Hepatic stellate cell (primary cell): ENCODE measurements at regions not wholly inside any gene's neighbourhood (a gene's known extent, or its start where the extent isn't known, plus 50 kb on each side); places are given as distances from the start of the nearest gene placed in this dataset.

Source experiments
- DNase-seq: peaks from one replicate; pipeline ENCODE4 v3.0.0; 2011; ENCODE audit warnings: low spot score

DNA sequence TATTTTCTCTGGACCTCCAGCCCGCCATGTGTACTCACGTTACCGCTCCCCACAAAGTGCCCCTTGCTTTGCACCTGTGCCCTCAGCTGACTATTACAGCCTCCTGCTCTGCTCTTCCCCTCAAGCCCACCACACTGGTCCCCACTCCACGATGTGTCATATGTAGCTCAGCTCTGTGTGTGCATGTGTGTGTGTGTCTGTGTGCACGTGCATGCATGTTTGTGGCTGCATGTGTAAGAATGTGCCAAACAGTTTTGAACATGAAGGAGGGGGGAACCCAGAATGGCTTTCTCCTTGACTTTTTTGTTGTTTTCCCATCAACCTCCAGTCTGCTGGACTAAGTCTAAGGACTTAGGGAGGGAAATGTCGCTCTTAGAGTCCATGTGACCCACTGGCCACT is 54.8 kb upstream of the BTRC start:
- DNase-seq = no peak

DNA sequence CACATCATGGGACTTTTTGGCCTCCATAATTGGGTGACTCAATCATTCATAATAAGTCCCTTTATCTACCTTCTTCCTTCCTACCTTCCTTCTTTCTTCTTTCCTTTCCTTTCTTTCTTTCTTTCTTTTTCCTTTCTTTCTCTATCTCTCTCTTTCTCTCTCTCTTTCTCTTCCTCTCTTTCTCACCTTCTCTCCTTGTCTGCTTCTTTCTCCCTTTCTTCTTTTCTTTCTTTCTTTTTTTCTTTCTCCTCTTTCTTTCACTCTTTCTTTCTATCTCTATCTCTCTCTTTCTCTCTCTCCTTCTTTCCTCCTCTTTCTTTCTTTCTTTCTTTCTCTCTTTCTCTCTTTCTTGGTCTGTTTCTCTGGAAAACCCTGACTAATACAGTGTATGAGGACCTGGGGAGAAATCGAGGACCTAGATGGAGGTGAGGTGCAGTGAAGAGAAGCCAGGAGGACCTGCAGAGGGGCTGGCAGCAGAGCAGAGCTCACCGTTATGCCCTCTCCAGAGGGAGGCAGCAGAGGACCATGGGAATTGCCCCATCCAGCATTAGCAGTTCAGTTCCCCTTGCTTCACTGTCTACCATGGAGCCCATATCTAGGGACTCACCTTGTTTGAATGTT is 52.7 kb upstream of the BTRC start:
- no peak for DNase-seq

DNA sequence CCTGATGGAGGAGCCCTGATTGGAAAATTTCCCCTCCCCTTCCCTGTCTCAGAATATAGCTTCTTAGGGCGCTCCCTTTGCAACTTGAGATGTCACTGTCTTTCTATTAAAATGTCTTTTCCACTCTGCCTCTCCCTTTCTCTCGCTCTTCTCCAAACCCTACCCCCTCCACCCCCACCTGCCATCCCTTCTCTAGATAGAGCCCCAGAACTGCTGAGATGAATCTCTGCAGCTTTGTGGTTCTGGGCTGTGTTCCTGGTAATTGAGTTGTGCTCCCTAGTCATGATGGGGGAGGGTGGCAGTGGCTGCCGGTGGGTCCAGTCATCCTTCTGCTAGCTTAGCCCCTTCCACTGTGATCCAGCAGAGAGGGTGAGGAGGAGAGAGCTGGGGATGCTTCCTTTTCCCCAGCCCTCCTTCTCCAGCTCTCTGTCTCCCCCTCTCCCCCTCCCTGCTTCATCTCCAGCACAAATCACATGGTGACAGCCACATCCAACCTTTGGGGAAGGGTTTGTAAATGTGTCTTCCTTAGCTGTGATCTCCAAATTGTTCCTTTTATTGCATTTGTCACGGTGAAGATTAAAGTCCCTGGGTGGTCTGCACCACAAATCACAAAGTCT is 50.8 kb upstream of the BTRC start:
- no peak for DNase-seq
